H1 (cell line): ENCODE measurements at regions not wholly inside any gene's neighbourhood (a gene's known extent, or its start where the extent isn't known, plus 50 kb on each side); places are given as distances from the start of the nearest gene placed in this dataset.

ENCODE experiments used
- CTCF ChIA-PET: fragments of 300-600 bp; sonication (Branson Sonifier 250); formaldehyde crosslinking; loops from one replicate; lab custom pipeline; 2021; ENCODE audit not compliant: partially characterized antibody; lab: Charles Lee
- POLR2A ChIA-PET: fragments of 300-600 bp; sonication (Branson Sonifier 250); formaldehyde crosslinking; loops from one replicate; lab custom pipeline; 2021; ENCODE audit warnings: inconsistent platforms; ENCODE audit not compliant: partially characterized antibody; lab: Charles Lee
- DNase-seq, 2 experiments: peaks; one replicate each; pipeline versions ENCODE4 v3.0.0 to v3.0.0-alpha.2; 2010 to 2022; ENCODE audit warnings: low spot score in 2 of 2, low read depth in 1 of 2, mixed read lengths in 1 of 2
- FAIRE-seq: peaks from 2 replicates; lab custom pipeline; 2011; peaks lifted over from hg19 to GRCh38; lab: Jason Lieb, UNC
- H2AFZ ChIP-seq: 2 replicates; pipeline ENCODE4 v1.8.1; 2012; ENCODE audit warnings: low read length, inconsistent platforms
- H2AK5ac ChIP-seq: 2 replicates; pipeline ENCODE4 v1.6.1; 2013; ENCODE audit warnings: low read depth, low read length
- H2BK120ac ChIP-seq: replicated peaks from 2 replicates; pipeline ENCODE3; 2013; ENCODE audit warnings: low read depth, low read length, inconsistent platforms
- H2BK12ac ChIP-seq: 2 replicates; pipeline ENCODE4 v1.6.1; 2013; ENCODE audit warnings: low read depth, low read length
- H2BK15ac ChIP-seq: 2 replicates; pipeline ENCODE4 v1.6.1; 2013; ENCODE audit warnings: low read length
- H2BK20ac ChIP-seq: 2 replicates; pipeline ENCODE4 v1.6.1; 2013; ENCODE audit warnings: low read length
- H2BK5ac ChIP-seq: 2 replicates; pipeline ENCODE4 v1.6.1; 2013; ENCODE audit warnings: low read depth, low read length
- H3K14ac ChIP-seq: 2 replicates; pipeline ENCODE4 v1.6.1; 2013; ENCODE audit warnings: inconsistent platforms; ENCODE audit not compliant: insufficient read length
- H3K18ac ChIP-seq: 2 replicates; pipeline ENCODE4 v1.6.1; 2013; ENCODE audit warnings: low read length; ENCODE audit errors: extremely low read depth
- H3K23ac ChIP-seq: 2 replicates; pipeline ENCODE4 v1.6.1; 2013; ENCODE audit warnings: inconsistent platforms; ENCODE audit not compliant: insufficient read length
- H3K23me2 ChIP-seq: 2 replicates; pipeline ENCODE4 v1.6.1; 2013; ENCODE audit warnings: low read depth, low read length
- H3K27ac ChIP-seq: 2 replicates; pipeline ENCODE4 v1.6.1; 2011; ENCODE audit warnings: low read depth, low read length, inconsistent platforms
- H3K27me3 ChIP-seq, 4 experiments: replicated peaks in 1 of 4; 1 replicate in 1 of 4; 2 replicates in 3 of 4; pipeline versions ENCODE4 v1.6.1 to v1.8.1; 2011 to 2013; ENCODE audit warnings: low read length in 3 of 4, mild to moderate bottlenecking in 3 of 4, inconsistent platforms in 2 of 4, mixed read lengths in 2 of 4, moderate library complexity in 1 of 4; ENCODE audit not compliant: control insufficient read depth in 3 of 4, insufficient read depth in 3 of 4; ENCODE audit errors: extremely low read depth in 1 of 4
- H3K36me3 ChIP-seq, 4 experiments: 2 replicates each; pipeline versions ENCODE4 v1.6.1 to v1.8.1; 2011 to 2013; ENCODE audit warnings: mild to moderate bottlenecking in 4 of 4, low read length in 3 of 4, moderate library complexity in 2 of 4, control low read depth in 1 of 4, inconsistent platforms in 1 of 4; ENCODE audit not compliant: insufficient read depth in 4 of 4, control insufficient read depth in 2 of 4
- H3K4ac ChIP-seq: replicated peaks from 2 replicates; pipeline ENCODE3; 2013; ENCODE audit warnings: low read length, low read depth, mixed read lengths, inconsistent platforms; ENCODE audit not compliant: insufficient read length
- H3K4me1 ChIP-seq, 4 experiments: replicated peaks in 1 of 4; 1 replicate in 1 of 4; 2 replicates in 3 of 4; pipeline versions ENCODE4 v1.6.1 to v1.8.1; 2011 to 2013; ENCODE audit warnings: low read length in 3 of 4, inconsistent platforms in 2 of 4, mixed read lengths in 1 of 4; ENCODE audit not compliant: insufficient read depth in 4 of 4, control insufficient read depth in 3 of 4
- H3K4me2 ChIP-seq, 2 experiments: 2 replicates each; pipeline versions ENCODE4 v1.6.1 to v1.8.1; 2011 to 2013; ENCODE audit warnings: low read depth in 2 of 2, low read length in 2 of 2, control low read depth in 1 of 2, inconsistent platforms in 1 of 2, mild to moderate bottlenecking in 1 of 2; ENCODE audit not compliant: insufficient read depth in 1 of 2
- H3K4me3 ChIP-seq, 4 experiments: fragments of 200-600, 300-600 bp in 1 of 4; sonication (generic), shearing (Covaris generic), sonication (Bioruptor Twin) in 1 of 4; 2 replicates each; pipeline versions ENCODE4 v1.5.1 to v1.8.1; 2011 to 2016; ENCODE audit warnings: low read length in 4 of 4, low read depth in 3 of 4, control low read depth in 2 of 4, inconsistent platforms in 2 of 4, mild to moderate bottlenecking in 2 of 4, mixed read lengths in 1 of 4, moderate library complexity in 1 of 4; ENCODE audit not compliant: insufficient read depth in 2 of 4; ENCODE audit errors: extremely low read depth in 1 of 4
- H3K56ac ChIP-seq: replicated peaks from 2 replicates; pipeline ENCODE3; 2013; ENCODE audit warnings: low read depth, mild to moderate bottlenecking, mixed read lengths, low read length, inconsistent platforms; ENCODE audit not compliant: insufficient read length
- H3K79me1 ChIP-seq: 2 replicates; pipeline ENCODE4 v1.6.1; 2013; ENCODE audit warnings: low read depth, low read length, control low read depth
- H3K79me2 ChIP-seq, 2 experiments: 2 replicates each; pipeline versions ENCODE4 v1.6.1 to v1.8.1; 2012 to 2013; ENCODE audit warnings: low read length in 2 of 2, mild to moderate bottlenecking in 2 of 2, inconsistent platforms in 1 of 2; ENCODE audit not compliant: insufficient read depth in 2 of 2, control insufficient read depth in 1 of 2
- H3K9ac ChIP-seq, 4 experiments: replicated peaks in 1 of 4; 1 replicate in 1 of 4; 2 replicates in 3 of 4; pipeline versions ENCODE4 v1.6.1 to v1.8.1; 2011 to 2013; ENCODE audit warnings: low read depth in 3 of 4, low read length in 3 of 4, control low read depth in 2 of 4, mild to moderate bottlenecking in 2 of 4, moderate library complexity in 2 of 4, inconsistent platforms in 1 of 4; ENCODE audit errors: extremely low read depth in 1 of 4
- H3K9me3 ChIP-seq, 2 experiments: 2 replicates each; pipeline versions ENCODE4 v1.6.1 to v1.8.1; 2012 to 2013; ENCODE audit warnings: mild to moderate bottlenecking in 2 of 2, moderate library complexity in 2 of 2, control low read depth in 1 of 2, inconsistent platforms in 1 of 2, low read depth in 1 of 2, low read length in 1 of 2, mixed read lengths in 1 of 2; ENCODE audit not compliant: insufficient read depth in 2 of 2
- H4K20me1 ChIP-seq, 2 experiments: replicated peaks in 1 of 2; 2 replicates each; pipeline versions ENCODE3 to v1.8.1; 2011 to 2013; ENCODE audit warnings: inconsistent platforms in 2 of 2, low read length in 2 of 2, mild to moderate bottlenecking in 1 of 2; ENCODE audit not compliant: insufficient read depth in 2 of 2, control insufficient read depth in 1 of 2
- H4K5ac ChIP-seq: 2 replicates; pipeline ENCODE4 v1.6.1; 2013; ENCODE audit warnings: low read length, low read depth, mixed read lengths, inconsistent platforms; ENCODE audit not compliant: insufficient read length
- H4K8ac ChIP-seq: 2 replicates; pipeline ENCODE4 v1.8.0; 2013; ENCODE audit warnings: mild to moderate bottlenecking, moderate library complexity, low read length, inconsistent platforms; ENCODE audit not compliant: insufficient read depth; ENCODE audit errors: extremely low read depth
- H4K91ac ChIP-seq: replicated peaks from 2 replicates; pipeline ENCODE3; 2013; ENCODE audit warnings: low read length, mixed read lengths, inconsistent platforms; ENCODE audit not compliant: insufficient read length
- BACH1 ChIP-seq: IDR thresholded peaks from 2 replicates; pipeline ENCODE4 v1.6.1; 2012; ENCODE audit warnings: low read length, improper control_type of control experiment
- CBX8 ChIP-seq: fragments of 300-800, 300-1000 bp; sonication (generic); IDR thresholded peaks from 2 replicates; pipeline ENCODE4 v1.7.1; 2016; ENCODE audit warnings: low read depth, low read length, borderline replicate concordance
- CHD1 ChIP-seq: IDR thresholded peaks from 2 replicates; pipeline ENCODE4 v1.6.1; 2012; ENCODE audit warnings: low read depth, low read length, improper control_type of control experiment
- KDM1A ChIP-seq: fragments of 200-600, 300-600 bp; sonication (generic); IDR thresholded peaks from 2 replicates; pipeline ENCODE4 v1.7.1; 2016; ENCODE audit warnings: mild to moderate bottlenecking, low read length, borderline replicate concordance
- KDM5A ChIP-seq: fragments of 200-600 bp; IDR thresholded peaks from 2 replicates; pipeline ENCODE4 v1.7.1; 2012; ENCODE audit warnings: mild to moderate bottlenecking, low read length, inconsistent platforms, mixed read lengths
- MAFK ChIP-seq: IDR thresholded peaks from 2 replicates; pipeline ENCODE4 v1.6.1; 2012; ENCODE audit warnings: low read depth, mild to moderate bottlenecking, improper control_type of control experiment, low read length
- PHF8 ChIP-seq: fragments of 200-600 bp; sonication (generic); conservative IDR thresholded peaks from 2 replicates; pipeline ENCODE4 v1.7.1; 2012; ENCODE audit warnings: low read depth, mild to moderate bottlenecking, inconsistent platforms, low read length, moderate library complexity
- RAD21 ChIP-seq, 2 experiments: IDR thresholded peaks in 1 of 2; conservative IDR thresholded peaks in 1 of 2; 2 replicates each; pipeline ENCODE4 v1.6.1; 2011; ENCODE audit warnings: low read depth in 2 of 2, low read length in 2 of 2, improper control_type of control experiment in 1 of 2, inconsistent platforms in 1 of 2, mild to moderate bottlenecking in 1 of 2, moderate library complexity in 1 of 2
- RBBP5 ChIP-seq: IDR thresholded peaks from 2 replicates; pipeline ENCODE4 v1.7.1; 2012; ENCODE audit warnings: low read depth, mild to moderate bottlenecking, inconsistent platforms, low read length, moderate library complexity, borderline replicate concordance
- RXRA ChIP-seq: IDR thresholded peaks from 2 replicates; pipeline ENCODE4 v1.6.1; 2011; ENCODE audit warnings: low read depth, mild to moderate bottlenecking, low read length, moderate library complexity; ENCODE audit not compliant: insufficient read depth
- SUZ12 ChIP-seq: fragments of 200-600 bp; sonication (generic); IDR thresholded peaks from 2 replicates; pipeline ENCODE4 v1.6.1; 2012; ENCODE audit warnings: mild to moderate bottlenecking, inconsistent platforms, low read length, moderate library complexity, mixed read lengths
- TF ChIP-seq, protein P1 (sequence below): IDR thresholded peaks from 2 replicates; pipeline ENCODE4 v1.6.1; 2012; ENCODE audit warnings: low read length, inconsistent platforms

DNA sequence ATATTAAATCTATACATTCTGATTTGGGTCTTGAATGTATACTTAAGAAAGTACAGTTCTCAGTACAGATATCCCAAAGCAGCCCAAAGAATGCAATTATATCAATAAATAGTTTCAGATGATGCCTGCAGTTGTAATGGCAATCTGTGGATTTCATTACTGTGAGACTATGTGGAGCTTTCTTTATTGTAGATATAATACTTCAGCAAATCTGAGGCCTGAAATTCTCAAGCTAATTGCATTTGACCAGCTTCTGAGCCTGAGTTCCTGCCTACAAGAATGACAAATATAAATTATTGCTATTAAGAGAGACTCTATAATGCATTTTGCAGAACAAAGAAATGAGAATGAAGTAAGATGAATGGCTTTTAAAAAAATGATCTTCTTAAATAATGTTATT, 320.3 kb downstream of the DKK2 start:
- Histone ChIP-seq H3K4me1 (no peaks in the 10 kb centered on the region), H3K18ac (no peak overlapping the region), H3K79me1 (no peaks in the 10 kb centered on the region), H3K4me3 (no peak overlapping the region), H3K4me2 (no peak overlapping the region), H4K5ac (no peak overlapping the region), H3K23ac (no peak overlapping the region), H3K4ac (no peak overlapping the region), H3K27me3 (no peaks in the 10 kb centered on the region), H3K9ac (no peak overlapping the region), H3K9me3 (no peaks in the 10 kb centered on the region), H3K23me2 (no peaks in the 10 kb centered on the region), H4K8ac (no peak overlapping the region), H3K56ac (no peak overlapping the region), H2BK120ac (no peak overlapping the region), H2AFZ (no peak overlapping the region), H2BK5ac (no peak overlapping the region), H3K27ac (no peak overlapping the region), H2BK15ac (no peak overlapping the region), H4K20me1 (no peaks in the 10 kb centered on the region), H4K91ac (no peak overlapping the region), H3K14ac (no peak overlapping the region), H2BK20ac (no peak overlapping the region), H3K79me2 (no peaks in the 10 kb centered on the region), H2BK12ac (no peak overlapping the region), H3K36me3 (no peaks in the 10 kb centered on the region), H2AK5ac (no peak overlapping the region)
- POLR2A ChIA-PET, result no interaction called here
- DNase-seq, result no peak
- FAIRE-seq, result no peak
- CTCF ChIA-PET, result interaction anchor here (1.5 kb wide), 1 partner anchor 25 kb away, joined by 5 read pairs; no protein-coding TSS in a partner anchor
- TF ChIP-seq KDM1A, result no peak
- TF ChIP-seq KDM5A, result no peak
- TF ChIP-seq BACH1, result no peak
- TF ChIP-seq, protein P1, sequence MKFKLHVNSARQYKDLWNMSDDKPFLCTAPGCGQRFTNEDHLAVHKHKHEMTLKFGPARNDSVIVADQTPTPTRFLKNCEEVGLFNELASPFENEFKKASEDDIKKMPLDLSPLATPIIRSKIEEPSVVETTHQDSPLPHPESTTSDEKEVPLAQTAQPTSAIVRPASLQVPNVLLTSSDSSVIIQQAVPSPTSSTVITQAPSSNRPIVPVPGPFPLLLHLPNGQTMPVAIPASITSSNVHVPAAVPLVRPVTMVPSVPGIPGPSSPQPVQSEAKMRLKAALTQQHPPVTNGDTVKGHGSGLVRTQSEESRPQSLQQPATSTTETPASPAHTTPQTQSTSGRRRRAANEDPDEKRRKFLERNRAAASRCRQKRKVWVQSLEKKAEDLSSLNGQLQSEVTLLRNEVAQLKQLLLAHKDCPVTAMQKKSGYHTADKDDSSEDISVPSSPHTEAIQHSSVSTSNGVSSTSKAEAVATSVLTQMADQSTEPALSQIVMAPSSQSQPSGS, result no peak
- no peak for TF ChIP-seq CBX8
- TF ChIP-seq SUZ12, result no peak
- TF ChIP-seq MAFK, result no peak
- no peak for TF ChIP-seq PHF8
- TF ChIP-seq RXRA, result no peak
- TF ChIP-seq RAD21 (IDR thresholded peaks at IDR 0.05 in 1 of 2, conservative IDR thresholded peaks at IDR 0.05 in 1 of 2; ENCODE audit: low read depth in 2 of 2, low read length in 2 of 2), result no peak
- no peak for TF ChIP-seq CHD1
- TF ChIP-seq RBBP5, result no peak
